Stimulated activated CD8-positive, alpha-beta memory T cell treated with anti-CD3 and anti-CD28 coated beads, Interleukin-2, amount 100 ng/mL, for 48 hours (primary cell): ENCODE measurements at regions not wholly inside any gene's neighbourhood (a gene's known extent, or its start where the extent isn't known, plus 50 kb on each side); places are given as distances from the start of the nearest gene placed in this dataset.

Experiments used
- DNase-seq, 2 donors: peaks; one replicate each; pipeline ENCODE4 v3.0.0-alpha.2; 2020; ENCODE audit warnings: low read depth in 2 of 2

DNA sequence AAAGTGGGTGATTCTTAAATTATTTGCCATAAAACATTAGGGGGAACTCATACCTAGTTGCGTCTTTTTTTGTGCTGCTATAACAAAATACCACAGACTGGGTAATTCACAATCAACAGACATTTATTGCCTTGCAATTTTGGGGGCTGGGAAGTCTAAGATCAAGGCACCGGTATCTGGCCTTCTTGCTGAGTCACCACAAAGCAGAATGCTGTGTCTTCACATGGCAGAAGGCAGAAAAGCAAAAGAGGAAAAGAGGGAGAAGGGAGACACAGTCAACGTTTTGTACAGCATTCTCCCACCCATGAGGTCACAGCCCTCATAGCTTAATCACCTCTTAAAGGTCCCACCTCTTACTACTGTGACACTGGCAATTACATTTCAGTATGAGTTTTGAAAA, 291.0 kb downstream of the CHRM3 start:
- DNase-seq = no peak

- no peak for DNase-seq
Measured at GRCh38 chr1:239678181-239678580, 291.8 kb downstream of the CHRM3 start.

- no peak for DNase-seq
Measured at GRCh38 chr1:239682046-239682445, 295.7 kb downstream of the CHRM3 start.

DNA sequence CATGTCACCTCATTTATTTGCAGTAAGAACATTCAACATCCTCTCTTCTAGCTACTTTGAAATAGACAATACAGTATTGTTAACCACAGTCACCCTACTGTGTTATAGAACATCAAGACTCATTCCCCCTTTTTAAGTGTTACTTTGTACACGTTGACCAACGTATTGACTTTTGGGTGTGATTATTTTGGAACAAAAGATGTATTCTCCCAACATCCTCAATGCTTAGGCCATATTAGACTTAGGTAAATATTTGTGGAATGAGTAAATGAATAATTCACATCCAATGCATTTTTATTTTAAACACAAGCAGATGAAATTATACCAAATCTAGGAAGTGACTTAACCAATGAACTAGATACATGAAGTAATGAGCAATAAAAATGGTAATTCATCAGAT, 296.6 kb downstream of the CHRM3 start:
- no peak for DNase-seq

- DNase-seq = no peak
Measured at GRCh38 chr1:239686386-239686785, 300.0 kb downstream of the CHRM3 start.

DNA sequence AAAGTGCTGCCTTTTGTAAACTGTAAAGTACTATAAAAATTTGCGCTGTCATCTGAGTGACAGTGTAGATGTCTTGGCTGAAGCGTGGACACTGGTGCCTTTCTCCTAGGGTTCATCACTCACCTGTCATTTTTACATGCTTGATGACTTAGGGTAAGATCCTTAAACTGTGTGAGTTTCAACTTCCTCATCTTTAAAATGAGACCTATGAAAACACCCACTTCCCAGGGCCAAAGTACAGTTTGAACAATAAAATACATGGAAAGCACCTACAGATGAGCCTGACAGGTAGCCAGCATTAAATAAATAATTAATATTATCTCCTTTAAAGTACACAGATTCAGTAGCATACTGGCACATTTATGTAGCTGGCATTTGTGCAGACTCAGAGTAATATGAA, 309.9 kb downstream of the CHRM3 start:
- no peak for DNase-seq

- DNase-seq = no peak
Measured at GRCh38 chr1:239700667-239701066, 314.3 kb downstream of the CHRM3 start.

DNA sequence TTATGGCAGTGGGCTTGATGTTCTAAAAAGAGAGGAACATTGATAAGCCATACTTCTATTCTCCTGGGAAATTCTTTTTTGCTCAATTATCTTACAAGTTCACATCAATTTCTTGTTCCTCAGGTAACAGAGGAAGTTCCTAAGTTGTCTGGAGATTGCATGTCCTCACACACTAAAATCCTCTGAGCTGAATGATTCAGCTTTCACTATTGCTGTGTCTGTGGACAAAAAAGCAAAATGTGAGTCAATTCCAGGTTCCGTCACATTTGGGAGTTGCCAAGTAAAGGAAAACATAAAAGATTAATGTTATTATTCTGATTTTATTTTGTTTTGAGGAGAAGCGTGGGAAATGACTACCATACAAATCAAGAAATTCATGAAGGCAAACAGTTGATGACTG, 316.7 kb downstream of the CHRM3 start:
- DNase-seq = no peak

- no peak for DNase-seq
Measured at GRCh38 chr1:239706245-239706892, 320.0 kb downstream of the CHRM3 start.

DNA sequence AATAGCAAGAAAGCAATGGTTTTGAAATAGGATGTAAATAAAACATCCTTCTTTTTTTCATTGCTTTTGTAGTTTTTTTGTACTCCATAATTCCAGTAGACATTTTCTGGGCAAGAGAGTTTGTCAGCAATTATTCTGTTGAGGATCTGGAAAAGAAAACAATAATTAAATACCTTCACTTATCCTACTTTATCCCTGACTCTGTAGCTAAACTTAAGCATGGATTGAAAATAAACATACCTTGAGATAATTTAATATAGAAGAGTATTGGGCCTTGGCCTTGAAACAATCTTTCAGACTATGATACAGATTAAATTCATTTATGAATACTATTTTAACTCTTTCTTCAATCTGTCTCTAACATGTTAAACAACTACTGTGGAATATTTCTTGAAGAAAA, 321.2 kb downstream of the CHRM3 start:
- no peak for DNase-seq

- DNase-seq = no peak
Measured at GRCh38 chr1:239708622-239709021, 322.3 kb downstream of the CHRM3 start.

DNA sequence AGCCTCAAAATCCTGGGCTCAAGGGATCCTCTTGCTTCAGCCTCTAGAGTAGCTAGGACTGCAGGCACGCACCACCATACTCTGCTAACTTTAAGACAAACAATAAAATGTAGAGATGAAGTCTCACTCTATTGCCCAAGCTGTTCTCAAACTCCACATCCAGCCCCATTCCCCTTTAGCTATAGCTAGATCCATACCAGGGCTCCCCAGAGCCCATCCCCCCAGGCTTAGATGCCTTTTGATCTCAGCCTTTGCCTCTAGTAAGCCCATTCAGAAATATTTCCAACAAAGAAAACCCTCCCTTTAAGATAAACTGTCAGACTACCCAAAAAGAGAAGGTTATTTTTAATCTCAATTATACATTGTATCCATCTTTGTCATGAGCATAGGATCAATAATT, 325.4 kb downstream of the CHRM3 start:
- no peak for DNase-seq

DNA sequence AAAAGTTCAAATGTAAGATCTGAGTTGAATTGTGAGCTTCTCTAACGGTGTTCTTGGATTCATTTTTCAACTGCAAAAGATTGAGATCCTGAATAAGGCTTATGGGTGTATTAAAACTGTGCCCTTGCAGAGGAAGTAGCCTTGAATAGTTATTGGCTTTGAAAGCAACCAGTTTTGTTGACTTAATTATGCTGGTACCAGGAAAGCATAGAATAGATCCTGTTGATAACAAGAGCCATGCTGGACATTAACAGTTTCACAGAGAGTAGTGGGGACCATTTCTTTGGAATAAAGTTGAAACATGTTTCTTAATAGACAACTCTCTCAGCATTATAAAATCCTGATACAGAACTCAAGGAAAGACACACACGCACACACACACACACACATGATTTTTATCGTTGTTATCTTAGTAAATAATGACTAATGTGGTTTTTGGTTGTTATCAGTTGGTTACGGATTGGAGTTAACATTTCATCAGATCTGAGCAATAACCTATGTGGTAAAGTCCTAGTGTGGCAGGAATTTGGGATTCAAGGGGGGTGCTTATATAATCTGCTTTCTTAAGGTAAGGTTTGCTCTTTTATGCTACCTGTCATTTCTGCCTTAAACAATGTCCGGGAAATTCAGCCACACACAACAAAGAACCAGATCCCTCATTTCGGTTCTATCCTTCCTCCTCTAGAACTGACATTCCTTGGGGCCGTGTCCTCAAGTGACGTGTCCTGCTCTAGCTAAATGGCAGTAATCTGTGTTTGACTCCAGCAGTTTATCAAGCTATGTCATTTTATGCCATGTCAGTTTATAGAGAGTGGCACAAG, 330.9 kb downstream of the CHRM3 start:
- DNase-seq = no peak

- DNase-seq = no peak
Measured at GRCh38 chr1:239717918-239718184, 331.5 kb downstream of the CHRM3 start.

- no peak for DNase-seq
Measured at GRCh38 chr1:239718571-239718970, 332.2 kb downstream of the CHRM3 start.

DNA sequence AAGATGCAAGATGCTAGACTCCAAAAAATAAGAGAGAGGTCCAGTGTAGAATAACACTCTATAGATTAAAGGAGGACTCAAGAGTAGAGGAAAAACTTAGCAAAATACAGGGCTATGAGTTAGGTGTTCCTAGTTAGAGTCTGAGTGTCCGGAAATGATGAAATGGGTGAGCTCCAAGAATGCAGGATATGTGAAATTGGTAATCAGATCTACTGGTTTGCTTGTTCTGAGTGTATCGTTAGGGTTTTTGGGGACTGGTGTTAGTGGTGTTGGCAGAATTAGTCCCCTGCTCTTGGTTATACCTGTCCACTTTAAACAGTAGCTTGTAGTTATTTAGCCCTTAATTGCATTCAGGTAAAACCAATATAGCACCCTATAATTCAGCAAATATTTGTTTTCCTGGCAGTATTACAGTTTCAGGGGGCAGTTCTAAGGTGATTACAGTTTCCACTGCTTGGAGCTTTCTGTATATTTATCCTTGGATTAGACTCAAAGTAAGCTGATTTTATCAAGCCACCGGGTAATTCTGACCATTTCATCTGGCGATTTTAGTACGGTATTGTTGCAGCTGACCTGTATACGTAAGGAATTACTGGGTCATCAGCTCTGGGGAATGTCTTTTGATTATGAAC, 332.7 kb downstream of the CHRM3 start:
- DNase-seq = no peak

- DNase-seq = peak in 1 of 2 donors; percentile 19
Measured at GRCh38 chr1:239719642-239720258, 333.4 kb downstream of the CHRM3 start.

DNA sequence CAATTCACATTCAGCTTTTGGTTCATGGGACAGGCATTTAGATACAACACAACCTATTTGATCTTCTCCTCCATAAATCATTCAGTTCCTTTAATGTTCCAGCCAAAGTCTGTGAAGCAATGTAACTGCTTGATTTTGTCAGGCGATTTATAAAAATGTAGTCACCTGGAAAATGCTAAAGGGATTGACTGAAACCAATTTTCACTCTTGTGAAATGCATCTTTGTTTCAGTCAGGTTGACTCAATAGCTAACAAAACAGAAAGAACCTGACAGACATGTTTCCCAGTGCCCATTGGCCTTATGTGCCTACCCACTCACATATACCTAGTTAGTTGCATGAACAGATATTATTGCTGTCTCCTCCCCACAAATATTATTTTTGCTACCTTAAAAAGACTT, 335.7 kb downstream of the CHRM3 start:
- DNase-seq = no peak

- DNase-seq = no peak
Measured at GRCh38 chr1:239723776-239724367, 337.5 kb downstream of the CHRM3 start.

GRCh38 chr1:239725371-239725770, 339.0 kb downstream of the CHRM3 start:
- DNase-seq = no peak

- no peak for DNase-seq
Measured at GRCh38 chr1:239725933-239726332, 339.6 kb downstream of the CHRM3 start.

- no peak for DNase-seq
Measured at GRCh38 chr1:239730378-239730777, 344.0 kb downstream of the CHRM3 start.
